ENCODE measurements at regions not wholly inside any gene's neighbourhood (a gene's known extent, or its start where the extent isn't known, plus 50 kb on each side); places are given as distances from the start of the nearest gene placed in this dataset.

DNA sequence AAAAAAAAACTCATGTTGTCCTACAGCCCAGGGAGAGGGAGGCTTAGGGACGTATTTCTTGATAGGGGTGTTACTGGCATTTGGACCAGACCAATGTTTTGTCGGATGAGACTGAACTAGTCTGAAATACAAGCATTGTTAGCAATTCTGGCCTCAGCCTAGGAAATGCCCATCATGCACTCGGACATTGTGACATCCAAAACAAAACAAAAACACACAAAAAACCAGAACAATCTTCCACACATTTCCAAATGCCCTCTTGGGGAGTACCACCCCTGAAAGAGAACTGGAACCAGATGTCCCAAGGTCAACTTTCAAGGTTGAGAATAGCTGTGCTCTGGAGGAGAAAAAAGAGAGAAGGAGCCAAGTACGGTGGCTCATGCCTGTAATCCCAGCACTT is 299.1 kb upstream of the JARID2 start:
- no peak for TF ChIP-seq CTCF (IDR thresholded peaks at IDR 0.05; ENCODE audit: low read depth, low read length)
- no peak overlapping the region for H3K4me3 ChIP-seq (ENCODE audit: low read depth, low read length)
- in situ Hi-C loops (cut with HindIII; ENCODE audit: low sequenced_read_pairs), result no loop called here
- no peak for DNase-seq (ENCODE audit: low read depth, low spot score)

GRCh38 chr6:14948586-14949245 is 297.2 kb upstream of the JARID2 start:
- no peak for TF ChIP-seq CTCF (IDR thresholded peaks at IDR 0.05; ENCODE audit: low read depth, low read length)
- in situ Hi-C loops (cut with HindIII; ENCODE audit: low sequenced_read_pairs), result no loop called here
- DNase-seq (ENCODE audit: low read depth, low spot score), result no peak
- H3K4me3 ChIP-seq (ENCODE audit: low read depth, low read length), result no peak overlapping the region

DNA sequence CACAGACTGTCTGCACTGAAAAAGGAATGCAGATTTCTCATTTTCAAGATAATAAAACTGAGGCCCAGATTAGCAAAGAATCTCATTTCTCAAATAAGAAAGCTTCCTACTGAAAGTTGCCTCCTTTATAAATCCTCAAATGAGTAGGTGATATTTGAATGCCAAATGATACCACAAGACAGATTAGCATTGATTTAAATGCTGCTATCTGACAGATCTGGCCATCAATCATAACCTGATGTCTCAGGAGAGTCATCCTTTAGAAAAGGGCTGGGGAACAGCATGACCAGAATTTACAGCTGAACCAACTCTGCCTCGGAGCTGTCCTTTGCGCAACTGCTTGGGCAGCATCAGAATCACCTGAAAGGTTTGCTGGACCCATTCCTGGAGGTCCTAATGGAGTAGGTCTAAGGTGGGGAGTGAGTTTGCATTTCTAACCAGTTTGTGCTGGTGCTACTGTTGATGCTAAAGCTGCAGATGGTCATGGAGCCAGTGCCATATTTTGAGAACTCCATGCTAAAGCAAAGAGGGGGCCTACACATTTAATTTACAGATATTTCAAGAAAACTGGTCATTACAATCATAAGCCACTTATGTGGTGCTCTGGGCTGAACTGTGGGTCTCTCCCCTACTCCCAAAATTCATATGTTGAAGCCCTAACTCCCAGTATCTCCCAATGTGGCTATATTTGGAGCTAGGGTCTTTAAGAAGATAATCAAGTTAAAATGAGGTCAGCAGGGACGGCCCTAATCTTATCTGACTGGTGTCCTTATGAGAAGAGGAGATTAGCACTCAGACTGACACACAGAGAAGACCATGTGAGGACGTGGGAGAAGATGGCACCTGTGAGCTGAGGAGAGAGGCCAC is 295.5 kb upstream of the JARID2 start:
- no peak for TF ChIP-seq CTCF (IDR thresholded peaks at IDR 0.05; ENCODE audit: low read depth, low read length)
- in situ Hi-C loops (cut with HindIII; ENCODE audit: low sequenced_read_pairs), result no loop called here
- DNase-seq (ENCODE audit: low read depth, low spot score), result no peak
- no peak overlapping the region for H3K4me3 ChIP-seq (ENCODE audit: low read depth, low read length)

- no peak for TF ChIP-seq CTCF (IDR thresholded peaks at IDR 0.05; ENCODE audit: low read depth, low read length)
- in situ Hi-C loops (cut with HindIII; ENCODE audit: low sequenced_read_pairs), result no loop called here
- H3K4me3 ChIP-seq (ENCODE audit: low read depth, low read length), result no peak overlapping the region
- DNase-seq (ENCODE audit: low read depth, low spot score), result no peak
These were observed 294.9 kb upstream of the JARID2 start for GRCh38 chr6:14950970-14951276.

DNA sequence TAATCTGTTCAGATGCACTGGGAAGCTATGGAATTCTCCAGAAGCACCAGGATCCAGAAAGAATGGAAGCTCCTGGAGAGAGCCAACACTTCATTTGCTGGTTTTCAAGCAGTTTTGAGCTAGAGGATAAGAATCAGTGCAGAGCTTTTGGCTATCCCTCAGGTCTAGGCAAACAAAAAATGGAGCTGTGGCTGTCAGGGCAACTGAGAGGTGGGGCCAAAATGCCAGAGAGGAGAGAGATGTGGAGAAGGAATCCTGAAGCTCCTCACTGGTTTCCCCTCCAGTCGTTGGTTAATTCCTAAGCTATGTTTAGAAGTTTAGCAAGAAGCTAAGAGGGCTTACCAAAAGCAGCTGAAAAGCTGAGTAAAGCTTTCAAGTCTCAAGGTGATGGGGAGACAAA is 294.2 kb upstream of the JARID2 start:
- no peak for DNase-seq (ENCODE audit: low read depth, low spot score)
- no peak for TF ChIP-seq CTCF (IDR thresholded peaks at IDR 0.05; ENCODE audit: low read depth, low read length)
- in situ Hi-C loops (cut with HindIII; ENCODE audit: low sequenced_read_pairs), result no loop called here
- no peak overlapping the region for H3K4me3 ChIP-seq (ENCODE audit: low read depth, low read length)

GRCh38 chr6:14953836-14954235 is 292.0 kb upstream of the JARID2 start:
- no peak for DNase-seq (ENCODE audit: low read depth, low spot score)
- H3K4me3 ChIP-seq (ENCODE audit: low read depth, low read length), result no peak overlapping the region
- no peak for TF ChIP-seq CTCF (IDR thresholded peaks at IDR 0.05; ENCODE audit: low read depth, low read length)
- in situ Hi-C loops (cut with HindIII; ENCODE audit: low sequenced_read_pairs), result no loop called here

All from astrocyte of the spinal cord (primary cell).